GM12878 (cell line): ENCODE measurements at regions not wholly inside any gene's neighbourhood (a gene's known extent, or its start where the extent isn't known, plus 50 kb on each side); places are given as distances from the start of the nearest gene placed in this dataset.

Experiments used
- MTA3 ChIP-seq: IDR thresholded peaks from 2 replicates; pipeline ENCODE4 v1.6.1; 2012; ENCODE audit warnings: low read length, inconsistent platforms, borderline replicate concordance
- RBBP5 ChIP-seq: fragments of 200-600 bp; sonication (generic); conservative IDR thresholded peaks from 2 replicates; pipeline ENCODE4 v1.6.1; 2016

- TF ChIP-seq MTA3: no peak
- TF ChIP-seq RBBP5: no peak
Observed at GRCh38 chr2:6474161-6475140, 391.3 kb downstream of the CMPK2 start.
